ENCODE measurements at regions not wholly inside any gene's neighbourhood (a gene's known extent, or its start where the extent isn't known, plus 50 kb on each side); places are given as distances from the start of the nearest gene placed in this dataset.

DNA sequence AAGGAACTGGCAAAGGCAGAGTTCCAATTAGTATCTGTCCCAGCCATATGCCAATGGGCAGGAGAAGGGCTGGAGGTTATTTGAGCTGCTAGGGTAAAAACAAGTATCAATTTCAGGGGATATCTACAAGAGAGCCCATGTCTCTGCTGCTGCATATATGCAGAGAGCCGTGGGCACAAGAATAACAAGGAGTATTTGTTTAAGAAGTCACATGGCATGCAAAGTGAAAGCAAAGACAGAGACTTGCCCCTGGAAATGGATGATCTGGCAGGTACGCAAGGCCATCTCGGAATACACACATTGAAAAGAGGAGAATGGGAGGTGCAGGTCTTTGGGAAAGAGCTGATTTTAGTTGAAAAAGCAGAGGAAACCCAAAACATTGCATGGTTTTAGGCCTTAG, 170.6 kb downstream of the EVA1A start:
- Histone ChIP-seq H2BK12ac (ENCODE audit: low read length) (no peak overlapping the region), H2AK5ac (ENCODE audit: low read depth, low read length) (no peak overlapping the region), H3K18ac (ENCODE audit: low read length) (no peak overlapping the region), H3K27me3 (ENCODE audit: control insufficient read depth in 3 of 3, insufficient read depth in 3 of 3, low read depth in 1 of 3, low read length in 3 of 3) (no peaks in the 10 kb centered on the region), H3K36me3 (replicated peaks in 1 of 2; ENCODE audit: control insufficient read depth in 2 of 2, insufficient read depth in 2 of 2, low read length in 2 of 2) (no peaks in the 10 kb centered on the region), H2BK5ac (ENCODE audit: low read length) (no peak overlapping the region), H3K9me3 (replicated peaks in 1 of 2; ENCODE audit: control insufficient read depth in 2 of 2, insufficient read depth in 1 of 2, low read depth in 1 of 2, low read length in 2 of 2) (peaks cover 0 to 6% of the 10 kb centered on the region in 2 donors), H2BK120ac (ENCODE audit: low read depth, low read length) (no peak overlapping the region), H3K79me1 (ENCODE audit: low read depth, low read length) (no peaks in the 10 kb centered on the region), H3K9ac (ENCODE audit: low read depth, low read length, poor library complexity) (no peak overlapping the region), H3K4ac (ENCODE audit: low read length) (no peak overlapping the region), H2AFZ (ENCODE audit: low read length) (no peak overlapping the region), H3K4me2 (ENCODE audit: insufficient read depth, low read length, poor library complexity, severe bottlenecking) (no peak overlapping the region), H4K91ac (ENCODE audit: low read depth, low read length, poor library complexity) (no peak overlapping the region), H3K4me1 (ENCODE audit: control insufficient read depth in 2 of 2, insufficient read depth in 1 of 2, low read depth in 1 of 2, low read length in 2 of 2) (no peaks in the 10 kb centered on the region), H3K14ac (ENCODE audit: low read length) (no peak overlapping the region), H3K23ac (ENCODE audit: low read depth, low read length, poor library complexity) (no peak overlapping the region), H2BK15ac (ENCODE audit: low read length) (no peak overlapping the region), H4K8ac (ENCODE audit: low read depth, low read length) (no peak overlapping the region), H3K4me3 (ENCODE audit: low read length in 2 of 2) (no peak overlapping the region), H3K27ac (replicated peaks; ENCODE audit: low read length) (no peak overlapping the region)
- no peak for DNase-seq (ENCODE audit: low spot score)
- WGBS, 2 donors (ENCODE audit: extremely low coverage in 2 of 2, insufficient read length in 2 of 2, insufficient replicate concordance in 1 of 2) = no CpG with 5 or more reads among the region's 3 CpGs

DNA sequence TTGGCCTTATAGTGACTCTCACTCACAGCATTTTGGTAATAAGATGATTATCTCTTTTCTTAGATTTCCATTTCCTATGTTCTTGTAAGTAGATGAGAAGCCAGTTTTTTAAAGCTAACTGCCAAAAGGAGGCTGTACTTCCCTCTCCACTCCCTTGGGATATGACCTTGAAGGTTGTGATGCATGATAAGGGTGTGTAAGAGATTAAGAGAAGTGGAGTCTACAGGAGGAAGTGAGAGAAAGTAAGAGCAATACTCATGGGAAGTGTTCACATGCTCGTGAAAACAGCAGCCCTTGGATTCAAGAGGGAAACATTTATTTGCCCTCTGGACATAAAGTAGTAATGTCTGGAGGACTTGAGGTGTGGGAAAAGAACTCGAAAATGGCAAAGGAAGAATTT, 171.5 kb downstream of the EVA1A start:
- H3K27ac ChIP-seq (replicated peaks; ENCODE audit: low read length) = no peak overlapping the region
- WGBS, 2 donors (ENCODE audit: extremely low coverage in 2 of 2, insufficient read length in 2 of 2, insufficient replicate concordance in 1 of 2) = no CpG with 5 or more reads among the region's 2 CpGs
- no peak overlapping the region for H3K4ac ChIP-seq (ENCODE audit: low read length)
- no peak overlapping the region for H2BK12ac ChIP-seq (ENCODE audit: low read length)
- no peak overlapping the region for H3K23ac ChIP-seq (ENCODE audit: low read depth, low read length, poor library complexity)
- no peak overlapping the region for H3K9ac ChIP-seq (ENCODE audit: low read depth, low read length, poor library complexity)
- H3K4me2 ChIP-seq (ENCODE audit: insufficient read depth, low read length, poor library complexity, severe bottlenecking) = no peak overlapping the region
- H3K14ac ChIP-seq (ENCODE audit: low read length) = no peak overlapping the region
- H4K8ac ChIP-seq (ENCODE audit: low read depth, low read length) = no peak overlapping the region
- no peak overlapping the region for H2BK120ac ChIP-seq (ENCODE audit: low read depth, low read length)
- H2AK5ac ChIP-seq (ENCODE audit: low read depth, low read length) = no peak overlapping the region
- no peak overlapping the region for H3K18ac ChIP-seq (ENCODE audit: low read length)
- H3K79me1 ChIP-seq (ENCODE audit: low read depth, low read length) = no peaks in the 10 kb centered on the region
- H3K36me3 ChIP-seq (replicated peaks in 1 of 2; ENCODE audit: control insufficient read depth in 2 of 2, insufficient read depth in 2 of 2, low read length in 2 of 2) = no peaks in the 10 kb centered on the region
- peaks cover 0 to 6% of the 10 kb centered on the region in 2 donors for H3K9me3 ChIP-seq (replicated peaks in 1 of 2; ENCODE audit: control insufficient read depth in 2 of 2, insufficient read depth in 1 of 2, low read depth in 1 of 2, low read length in 2 of 2)
- no peak overlapping the region for H3K4me3 ChIP-seq (ENCODE audit: low read length in 2 of 2)
- H4K91ac ChIP-seq (ENCODE audit: low read depth, low read length, poor library complexity) = no peak overlapping the region
- H3K27me3 ChIP-seq (ENCODE audit: control insufficient read depth in 3 of 3, insufficient read depth in 3 of 3, low read depth in 1 of 3, low read length in 3 of 3) = no peaks in the 10 kb centered on the region
- H3K4me1 ChIP-seq (ENCODE audit: control insufficient read depth in 2 of 2, insufficient read depth in 1 of 2, low read depth in 1 of 2, low read length in 2 of 2) = no peaks in the 10 kb centered on the region
- no peak for DNase-seq (ENCODE audit: low spot score)
- no peak overlapping the region for H2BK5ac ChIP-seq (ENCODE audit: low read length)
- H2BK15ac ChIP-seq (ENCODE audit: low read length) = no peak overlapping the region
- H2AFZ ChIP-seq (ENCODE audit: low read length) = no peak overlapping the region

DNA sequence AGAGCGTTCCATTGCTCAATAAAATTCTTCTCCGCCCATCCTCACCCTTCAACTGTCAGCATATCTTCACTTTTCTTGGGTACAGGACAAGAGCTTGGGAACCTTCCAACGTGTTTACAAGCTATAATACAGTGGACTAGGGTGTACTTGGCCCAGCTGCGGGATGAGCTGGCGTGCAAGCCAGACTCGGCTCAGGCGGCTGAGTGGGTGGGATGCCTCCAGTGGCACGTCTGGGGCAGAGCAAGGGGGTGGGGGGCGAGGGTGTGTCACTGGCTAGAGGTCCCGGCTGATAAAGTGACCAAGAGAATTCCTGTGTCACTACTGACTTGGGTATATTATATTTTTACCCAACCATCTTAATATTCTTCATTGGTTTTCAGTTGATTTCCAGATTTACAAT, 179.7 kb downstream of the EVA1A start:
- Histone ChIP-seq H3K4ac (ENCODE audit: low read length) (no peak overlapping the region), H3K4me1 (ENCODE audit: control insufficient read depth in 2 of 2, insufficient read depth in 1 of 2, low read depth in 1 of 2, low read length in 2 of 2) (no peaks in the 10 kb centered on the region)

DNA sequence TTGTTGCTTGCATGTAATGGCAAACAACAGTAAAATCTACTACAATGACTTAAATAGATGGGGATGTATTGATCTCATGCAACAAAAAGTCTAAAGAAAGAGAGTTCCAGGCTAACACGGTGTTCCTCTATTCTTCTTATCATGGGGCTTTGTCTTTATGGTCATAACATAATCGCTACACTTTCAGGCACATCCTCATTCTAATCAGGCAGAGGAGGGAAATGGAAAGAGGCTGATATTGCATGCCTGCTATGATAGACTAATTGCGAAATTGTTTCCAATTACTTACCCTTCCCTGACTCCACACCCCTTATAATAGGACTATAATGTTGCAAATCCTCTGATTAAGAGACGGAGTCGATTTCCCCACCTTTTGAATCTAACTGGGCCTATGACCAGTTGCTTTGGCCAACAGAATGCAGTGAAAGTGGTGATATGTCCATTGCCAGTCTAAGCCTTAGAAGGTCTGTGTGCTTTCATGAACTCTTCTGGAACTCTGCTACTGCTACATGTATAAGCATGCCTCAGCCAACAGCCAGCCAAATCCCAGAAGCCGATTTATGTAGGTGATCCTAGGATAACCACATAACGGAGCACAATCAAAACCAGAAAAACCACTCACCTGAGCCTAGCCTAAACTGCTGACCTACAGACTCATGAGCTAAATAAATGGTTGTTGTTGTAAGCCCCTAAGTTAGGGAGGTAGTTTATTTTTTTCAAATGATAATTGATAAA, 180.3 kb upstream of the TACR1 start:
- Histone ChIP-seq H3K23ac (ENCODE audit: low read depth, low read length, poor library complexity) (no peak overlapping the region), H2BK15ac (ENCODE audit: low read length) (no peak overlapping the region), H2BK12ac (ENCODE audit: low read length) (no peak overlapping the region), H3K79me1 (ENCODE audit: low read depth, low read length) (no peaks in the 10 kb centered on the region), H3K27me3 (ENCODE audit: control insufficient read depth in 3 of 3, insufficient read depth in 3 of 3, low read depth in 1 of 3, low read length in 3 of 3) (no peaks in the 10 kb centered on the region), H3K14ac (ENCODE audit: low read length) (no peak overlapping the region), H3K9ac (ENCODE audit: low read depth, low read length, poor library complexity) (no peak overlapping the region), H3K4me3 (ENCODE audit: low read length in 2 of 2) (no peak overlapping the region), H4K8ac (ENCODE audit: low read depth, low read length) (no peak overlapping the region), H3K4me1 (ENCODE audit: control insufficient read depth in 2 of 2, insufficient read depth in 1 of 2, low read depth in 1 of 2, low read length in 2 of 2) (peaks cover 3 to 4% of the 10 kb centered on the region in 2 donors), H3K4ac (ENCODE audit: low read length) (no peak overlapping the region), H2BK5ac (ENCODE audit: low read length) (no peak overlapping the region), H3K36me3 (replicated peaks in 1 of 2; ENCODE audit: control insufficient read depth in 2 of 2, insufficient read depth in 2 of 2, low read length in 2 of 2) (no peaks in the 10 kb centered on the region), H3K27ac (replicated peaks; ENCODE audit: low read length) (no peak overlapping the region), H3K18ac (ENCODE audit: low read length) (no peak overlapping the region), H3K4me2 (ENCODE audit: insufficient read depth, low read length, poor library complexity, severe bottlenecking) (no peak overlapping the region), H2AFZ (ENCODE audit: low read length) (no peak overlapping the region), H4K91ac (ENCODE audit: low read depth, low read length, poor library complexity) (no peak overlapping the region), H2BK120ac (ENCODE audit: low read depth, low read length) (no peak overlapping the region), H3K9me3 (replicated peaks in 1 of 2; ENCODE audit: control insufficient read depth in 2 of 2, insufficient read depth in 1 of 2, low read depth in 1 of 2, low read length in 2 of 2) (no peaks in the 10 kb centered on the region), H2AK5ac (ENCODE audit: low read depth, low read length) (no peak overlapping the region)
- WGBS, 2 donors (ENCODE audit: extremely low coverage in 2 of 2, insufficient read length in 2 of 2, insufficient replicate concordance in 1 of 2) = no CpG with 5 or more reads among the region's 7 CpGs
- DNase-seq (ENCODE audit: low spot score) = no peak

More for the DNA sequence above, 179.7 kb downstream of the EVA1A start:
- no peaks in the 10 kb centered on the region for H3K36me3 ChIP-seq (replicated peaks in 1 of 2; ENCODE audit: control insufficient read depth in 2 of 2, insufficient read depth in 2 of 2, low read length in 2 of 2)
- no peak overlapping the region for H2BK12ac ChIP-seq (ENCODE audit: low read length)
- H3K4me3 ChIP-seq (ENCODE audit: low read length in 2 of 2) = no peak overlapping the region
- peaks cover 0 to 6% of the 10 kb centered on the region in 2 donors for H3K9me3 ChIP-seq (replicated peaks in 1 of 2; ENCODE audit: control insufficient read depth in 2 of 2, insufficient read depth in 1 of 2, low read depth in 1 of 2, low read length in 2 of 2)
- no peak overlapping the region for H2BK120ac ChIP-seq (ENCODE audit: low read depth, low read length)
- no peak overlapping the region for H2AK5ac ChIP-seq (ENCODE audit: low read depth, low read length)
- DNase-seq (ENCODE audit: low spot score) = no peak
- no peak overlapping the region for H3K14ac ChIP-seq (ENCODE audit: low read length)
- no peak overlapping the region for H4K8ac ChIP-seq (ENCODE audit: low read depth, low read length)
- no peak overlapping the region for H3K4me2 ChIP-seq (ENCODE audit: insufficient read depth, low read length, poor library complexity, severe bottlenecking)
- no peak overlapping the region for H3K27ac ChIP-seq (replicated peaks; ENCODE audit: low read length)
- no peak overlapping the region for H3K9ac ChIP-seq (ENCODE audit: low read depth, low read length, poor library complexity)
- no peaks in the 10 kb centered on the region for H3K79me1 ChIP-seq (ENCODE audit: low read depth, low read length)
- no peak overlapping the region for H2BK5ac ChIP-seq (ENCODE audit: low read length)
- H3K23ac ChIP-seq (ENCODE audit: low read depth, low read length, poor library complexity) = no peak overlapping the region
- no CpG with 5 or more reads among the region's 10 CpGs for WGBS, 2 donors (ENCODE audit: extremely low coverage in 2 of 2, insufficient read length in 2 of 2, insufficient replicate concordance in 1 of 2)
- H2BK15ac ChIP-seq (ENCODE audit: low read length) = no peak overlapping the region
- H4K91ac ChIP-seq (ENCODE audit: low read depth, low read length, poor library complexity) = no peak overlapping the region
- H2AFZ ChIP-seq (ENCODE audit: low read length) = no peak overlapping the region
- no peak overlapping the region for H3K18ac ChIP-seq (ENCODE audit: low read length)
- no peaks in the 10 kb centered on the region for H3K27me3 ChIP-seq (ENCODE audit: control insufficient read depth in 3 of 3, insufficient read depth in 3 of 3, low read depth in 1 of 3, low read length in 3 of 3)
